ENCODE measurements at regions not wholly inside any gene's neighbourhood (a gene's known extent, or its start where the extent isn't known, plus 50 kb on each side); places are given as distances from the start of the nearest gene placed in this dataset.

DNA sequence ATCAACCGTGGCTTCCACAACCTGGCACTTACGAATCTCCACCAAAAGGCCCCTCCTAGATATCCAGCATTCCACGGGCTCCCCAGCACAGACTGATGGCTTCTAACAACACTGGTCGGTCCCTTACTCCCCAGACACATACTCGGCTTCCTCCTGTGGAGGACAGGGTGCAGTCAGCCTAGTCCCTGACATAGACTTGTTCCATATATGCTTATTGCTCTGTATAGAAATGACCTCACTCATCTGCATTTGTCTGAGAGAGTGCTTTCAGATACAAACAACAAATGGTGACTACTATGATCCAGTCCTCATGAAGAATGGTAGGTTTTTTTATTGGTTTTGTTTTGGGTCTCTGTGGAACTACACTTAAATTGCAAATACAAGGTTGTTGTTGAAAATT is 72.4 kb downstream of the TMEM215 start:
- TF ChIP-seq, protein P1, sequence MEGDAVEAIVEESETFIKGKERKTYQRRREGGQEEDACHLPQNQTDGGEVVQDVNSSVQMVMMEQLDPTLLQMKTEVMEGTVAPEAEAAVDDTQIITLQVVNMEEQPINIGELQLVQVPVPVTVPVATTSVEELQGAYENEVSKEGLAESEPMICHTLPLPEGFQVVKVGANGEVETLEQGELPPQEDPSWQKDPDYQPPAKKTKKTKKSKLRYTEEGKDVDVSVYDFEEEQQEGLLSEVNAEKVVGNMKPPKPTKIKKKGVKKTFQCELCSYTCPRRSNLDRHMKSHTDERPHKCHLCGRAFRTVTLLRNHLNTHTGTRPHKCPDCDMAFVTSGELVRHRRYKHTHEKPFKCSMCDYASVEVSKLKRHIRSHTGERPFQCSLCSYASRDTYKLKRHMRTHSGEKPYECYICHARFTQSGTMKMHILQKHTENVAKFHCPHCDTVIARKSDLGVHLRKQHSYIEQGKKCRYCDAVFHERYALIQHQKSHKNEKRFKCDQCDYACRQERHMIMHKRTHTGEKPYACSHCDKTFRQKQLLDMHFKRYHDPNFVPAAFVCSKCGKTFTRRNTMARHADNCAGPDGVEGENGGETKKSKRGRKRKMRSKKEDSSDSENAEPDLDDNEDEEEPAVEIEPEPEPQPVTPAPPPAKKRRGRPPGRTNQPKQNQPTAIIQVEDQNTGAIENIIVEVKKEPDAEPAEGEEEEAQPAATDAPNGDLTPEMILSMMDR (IDR thresholded peaks at IDR 0.05): no peak
- no peak for TF ChIP-seq POLR2AphosphoS5 (IDR thresholded peaks at IDR 0.05; ENCODE audit: low read depth, low read length)
- TF ChIP-seq, protein P2, sequence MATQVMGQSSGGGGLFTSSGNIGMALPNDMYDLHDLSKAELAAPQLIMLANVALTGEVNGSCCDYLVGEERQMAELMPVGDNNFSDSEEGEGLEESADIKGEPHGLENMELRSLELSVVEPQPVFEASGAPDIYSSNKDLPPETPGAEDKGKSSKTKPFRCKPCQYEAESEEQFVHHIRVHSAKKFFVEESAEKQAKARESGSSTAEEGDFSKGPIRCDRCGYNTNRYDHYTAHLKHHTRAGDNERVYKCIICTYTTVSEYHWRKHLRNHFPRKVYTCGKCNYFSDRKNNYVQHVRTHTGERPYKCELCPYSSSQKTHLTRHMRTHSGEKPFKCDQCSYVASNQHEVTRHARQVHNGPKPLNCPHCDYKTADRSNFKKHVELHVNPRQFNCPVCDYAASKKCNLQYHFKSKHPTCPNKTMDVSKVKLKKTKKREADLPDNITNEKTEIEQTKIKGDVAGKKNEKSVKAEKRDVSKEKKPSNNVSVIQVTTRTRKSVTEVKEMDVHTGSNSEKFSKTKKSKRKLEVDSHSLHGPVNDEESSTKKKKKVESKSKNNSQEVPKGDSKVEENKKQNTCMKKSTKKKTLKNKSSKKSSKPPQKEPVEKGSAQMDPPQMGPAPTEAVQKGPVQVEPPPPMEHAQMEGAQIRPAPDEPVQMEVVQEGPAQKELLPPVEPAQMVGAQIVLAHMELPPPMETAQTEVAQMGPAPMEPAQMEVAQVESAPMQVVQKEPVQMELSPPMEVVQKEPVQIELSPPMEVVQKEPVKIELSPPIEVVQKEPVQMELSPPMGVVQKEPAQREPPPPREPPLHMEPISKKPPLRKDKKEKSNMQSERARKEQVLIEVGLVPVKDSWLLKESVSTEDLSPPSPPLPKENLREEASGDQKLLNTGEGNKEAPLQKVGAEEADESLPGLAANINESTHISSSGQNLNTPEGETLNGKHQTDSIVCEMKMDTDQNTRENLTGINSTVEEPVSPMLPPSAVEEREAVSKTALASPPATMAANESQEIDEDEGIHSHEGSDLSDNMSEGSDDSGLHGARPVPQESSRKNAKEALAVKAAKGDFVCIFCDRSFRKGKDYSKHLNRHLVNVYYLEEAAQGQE (IDR thresholded peaks at IDR 0.05; ENCODE audit: insufficient read depth in 1 of 2, low read depth in 2 of 2, low read length in 1 of 2): no peak

All from Panc1 (cell line).